ENCODE measurements at regions not wholly inside any gene's neighbourhood (a gene's known extent, or its start where the extent isn't known, plus 50 kb on each side); places are given as distances from the start of the nearest gene placed in this dataset.

- Histone ChIP-seq H3K27ac (no peak overlapping the region), H3K9me3 (no peaks in the 10 kb centered on the region), H3K27me3 (no peaks in the 10 kb centered on the region), H3K36me3 (no peaks in the 10 kb centered on the region), H3K4me1 (ENCODE audit: control insufficient read depth in 1 of 2, insufficient read depth in 1 of 2, low read depth in 1 of 2, low read length in 1 of 2) (no peaks in the 10 kb centered on the region), H3K4me3 (ENCODE audit: low read depth in 1 of 2, low read length in 1 of 2) (no peak overlapping the region)
- TF ChIP-seq CTCF (IDR thresholded peaks at IDR 0.05): no peak
Measured at GRCh38 chr6:19037607-19038006, 650.5 kb downstream of the RNF144B start.

GRCh38 chr6:19039287-19039686, 652.1 kb downstream of the RNF144B start:
- Histone ChIP-seq H3K27ac (no peak overlapping the region), H3K4me3 (ENCODE audit: low read depth in 1 of 2, low read length in 1 of 2) (no peak overlapping the region), H3K4me1 (ENCODE audit: control insufficient read depth in 1 of 2, insufficient read depth in 1 of 2, low read depth in 1 of 2, low read length in 1 of 2) (no peaks in the 10 kb centered on the region), H3K9me3 (no peaks in the 10 kb centered on the region), H3K36me3 (no peaks in the 10 kb centered on the region), H3K27me3 (no peaks in the 10 kb centered on the region)
- TF ChIP-seq CTCF (IDR thresholded peaks at IDR 0.05): no peak

- no peak overlapping the region for H3K27ac ChIP-seq
- no peak for TF ChIP-seq CTCF (IDR thresholded peaks at IDR 0.05)
- H3K9me3 ChIP-seq: no peaks in the 10 kb centered on the region
- no peaks in the 10 kb centered on the region for H3K27me3 ChIP-seq
- no peak overlapping the region for H3K4me3 ChIP-seq (ENCODE audit: low read depth in 1 of 2, low read length in 1 of 2)
- H3K36me3 ChIP-seq: no peaks in the 10 kb centered on the region
- H3K4me1 ChIP-seq (ENCODE audit: control insufficient read depth in 1 of 2, insufficient read depth in 1 of 2, low read depth in 1 of 2, low read length in 1 of 2): no peaks in the 10 kb centered on the region
Measured at GRCh38 chr6:19041906-19042305, 654.8 kb downstream of the RNF144B start.

GRCh38 chr6:19042420-19042819, 655.3 kb downstream of the RNF144B start:
- Histone ChIP-seq H3K36me3 (no peaks in the 10 kb centered on the region), H3K27ac (no peak overlapping the region), H3K9me3 (no peaks in the 10 kb centered on the region), H3K4me3 (ENCODE audit: low read depth in 1 of 2, low read length in 1 of 2) (no peak overlapping the region), H3K4me1 (ENCODE audit: control insufficient read depth in 1 of 2, insufficient read depth in 1 of 2, low read depth in 1 of 2, low read length in 1 of 2) (no peaks in the 10 kb centered on the region), H3K27me3 (no peaks in the 10 kb centered on the region)
- TF ChIP-seq CTCF (IDR thresholded peaks at IDR 0.05): no peak

- TF ChIP-seq CTCF (IDR thresholded peaks at IDR 0.05): no peak
- H3K9me3 ChIP-seq: no peaks in the 10 kb centered on the region
- no peaks in the 10 kb centered on the region for H3K27me3 ChIP-seq
- H3K4me3 ChIP-seq (ENCODE audit: low read depth in 1 of 2, low read length in 1 of 2): no peak overlapping the region
- no peaks in the 10 kb centered on the region for H3K4me1 ChIP-seq (ENCODE audit: control insufficient read depth in 1 of 2, insufficient read depth in 1 of 2, low read depth in 1 of 2, low read length in 1 of 2)
- no peak overlapping the region for H3K27ac ChIP-seq
- no peaks in the 10 kb centered on the region for H3K36me3 ChIP-seq
Measured at GRCh38 chr6:19050765-19051164, 663.6 kb downstream of the RNF144B start.

GRCh38 chr6:19052219-19052618, 665.1 kb downstream of the RNF144B start:
- Histone ChIP-seq H3K4me1 (ENCODE audit: control insufficient read depth in 1 of 2, insufficient read depth in 1 of 2, low read depth in 1 of 2, low read length in 1 of 2) (no peaks in the 10 kb centered on the region), H3K27me3 (no peaks in the 10 kb centered on the region), H3K36me3 (no peaks in the 10 kb centered on the region), H3K9me3 (no peaks in the 10 kb centered on the region), H3K4me3 (ENCODE audit: low read depth in 1 of 2, low read length in 1 of 2) (no peak overlapping the region), H3K27ac (no peak overlapping the region)
- TF ChIP-seq CTCF (IDR thresholded peaks at IDR 0.05): no peak
